GM23248 (cell line): ENCODE measurements at regions not wholly inside any gene's neighbourhood (a gene's known extent, or its start where the extent isn't known, plus 50 kb on each side); places are given as distances from the start of the nearest gene placed in this dataset.

ENCODE experiments used
- DNase-seq: peaks from one replicate; pipeline ENCODE4 v3.0.0-alpha.2; 2015
- H2AFZ ChIP-seq: fragments of 200-600 bp; sonication (generic); 2 replicates; pipeline ENCODE4 v1.6.1; 2016; ENCODE audit warnings: antibody characterized with exemption
- H3F3A ChIP-seq: fragments of 200-600 bp; sonication (generic); 2 replicates; pipeline ENCODE4 v1.6.1; 2016; ENCODE audit warnings: mild to moderate bottlenecking, antibody characterized with exemption, mixed run types; ENCODE audit not compliant: insufficient read depth
- H3K27ac ChIP-seq: fragments of 200-600 bp; sonication (generic); 2 replicates; pipeline ENCODE4 v1.5.1; 2016; ENCODE audit warnings: mild to moderate bottlenecking
- H3K27me3 ChIP-seq: fragments of 200-600 bp; sonication (generic); replicated peaks from 2 replicates; pipeline ENCODE4 v1.6.1; 2016; ENCODE audit warnings: mild to moderate bottlenecking; ENCODE audit not compliant: insufficient read depth
- H3K36me3 ChIP-seq: fragments of 200-600 bp; sonication (generic); 2 replicates; pipeline ENCODE4 v1.6.1; 2016; ENCODE audit warnings: low read depth, mild to moderate bottlenecking
- H3K4me1 ChIP-seq: fragments of 200-600 bp; sonication (generic); 2 replicates; pipeline ENCODE4 v1.6.1; 2016; ENCODE audit warnings: mild to moderate bottlenecking; ENCODE audit not compliant: insufficient read depth
- H3K4me2 ChIP-seq: fragments of 200-600 bp; sonication (generic); one replicate; pipeline ENCODE4 v1.6.1; 2016; ENCODE audit warnings: mild to moderate bottlenecking; ENCODE audit not compliant: unreplicated experiment
- H3K4me3 ChIP-seq: fragments of 200-600 bp; sonication (generic); 2 replicates; pipeline ENCODE4 v1.5.1; 2016; ENCODE audit warnings: mild to moderate bottlenecking
- H3K79me2 ChIP-seq: fragments of 200-600 bp; sonication (generic); 2 replicates; pipeline ENCODE4 v1.6.1; 2016; ENCODE audit warnings: mild to moderate bottlenecking; ENCODE audit not compliant: insufficient read depth
- H3K9ac ChIP-seq: fragments of 200-600 bp; sonication (generic); 2 replicates; pipeline ENCODE4 v1.6.1; 2016; ENCODE audit warnings: mild to moderate bottlenecking
- H3K9me2 ChIP-seq: fragments of 200-600 bp; sonication (generic); 2 replicates; pipeline ENCODE4 v1.6.1; 2016; ENCODE audit warnings: mixed run types, mild to moderate bottlenecking, moderate library complexity; ENCODE audit not compliant: insufficient read depth
- H3K9me3 ChIP-seq: fragments of 200-600 bp; sonication (generic); one replicate; pipeline ENCODE4 v1.6.1; 2017; ENCODE audit warnings: low read depth
- H4K20me1 ChIP-seq: fragments of 200-600 bp; sonication (generic); 2 replicates; pipeline ENCODE4 v1.6.0; 2016; ENCODE audit not compliant: insufficient read depth
- EZH2 ChIP-seq: fragments of 200-600 bp; sonication (generic); IDR thresholded peaks from 2 replicates; pipeline ENCODE4 v1.6.1; 2018; ENCODE audit warnings: antibody characterized with exemption, mild to moderate bottlenecking; ENCODE audit not compliant: insufficient read depth, poor library complexity, severe bottlenecking
- EZH2phosphoT487 ChIP-seq: fragments of 200-600 bp; sonication (generic); IDR thresholded peaks from 2 replicates; pipeline ENCODE4 v1.6.1; 2018; ENCODE audit warnings: antibody characterized with exemption, moderate library complexity, mild to moderate bottlenecking, low read depth; ENCODE audit not compliant: insufficient read depth
- WGBS, 2 experiments: methylation state at CpG; one replicate each; pipeline ENCODE4 v1.1.6; 2015 to 2017; ENCODE audit warnings: low lambda C conversion rate in 2 of 2, low coverage in 1 of 2; ENCODE audit errors: missing lambda C conversion rate in 2 of 2; 5-methylcytosine and 5-hydroxymethylcytosine counted together
- in situ Hi-C: fragments of 300-500 bp; cut with MboI; formaldehyde crosslinking; loops from 2 replicates; pipeline ENCODE4 v1.15.0; 2020

DNA sequence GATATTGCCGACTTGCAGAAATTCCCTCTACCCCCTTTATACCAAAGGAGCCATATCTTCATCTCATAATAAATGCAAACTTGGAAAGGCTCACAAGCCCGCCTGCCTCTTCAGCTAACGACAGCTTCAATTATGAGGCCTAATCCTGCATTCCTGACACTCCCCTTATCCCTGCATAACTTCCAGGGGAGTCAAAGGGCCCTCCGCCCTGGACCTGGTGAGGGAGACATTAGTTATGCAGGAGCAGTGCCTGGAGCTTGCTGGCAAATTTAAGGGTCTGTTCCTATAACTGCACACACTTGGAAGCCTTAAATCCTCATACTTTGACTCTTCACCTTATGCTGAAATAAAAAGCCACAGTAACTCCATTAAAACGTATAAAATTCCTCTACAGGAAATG, 617.9 kb downstream of the BNC2 start:
- no peak for TF ChIP-seq EZH2
- TF ChIP-seq EZH2phosphoT487 = no peak
- no peaks in the 10 kb centered on the region for H3K79me2 ChIP-seq
- H3K4me1 ChIP-seq = peaks cover 9% of the 10 kb centered on the region
- H3K4me3 ChIP-seq = no peak overlapping the region
- H3K36me3 ChIP-seq = no peaks in the 10 kb centered on the region
- no peaks in the 10 kb centered on the region for H4K20me1 ChIP-seq
- DNase-seq = no peak
- H3K27me3 ChIP-seq = no peaks in the 10 kb centered on the region
- H3F3A ChIP-seq = peaks cover 6% of the 10 kb centered on the region; the same call in 1 of the 2 replicates
- H3K9ac ChIP-seq = no peak overlapping the region
- H3K4me2 ChIP-seq = no peak overlapping the region
- no peaks in the 10 kb centered on the region for H3K9me3 ChIP-seq
- in situ Hi-C loops = no loop called here
- 70 to 75% methylated on average over 5 of the region's 5 CpGs for WGBS, 2 experiments
- H3K27ac ChIP-seq = no peak overlapping the region
- no peak overlapping the region for H2AFZ ChIP-seq
- no peaks in the 10 kb centered on the region for H3K9me2 ChIP-seq

DNA sequence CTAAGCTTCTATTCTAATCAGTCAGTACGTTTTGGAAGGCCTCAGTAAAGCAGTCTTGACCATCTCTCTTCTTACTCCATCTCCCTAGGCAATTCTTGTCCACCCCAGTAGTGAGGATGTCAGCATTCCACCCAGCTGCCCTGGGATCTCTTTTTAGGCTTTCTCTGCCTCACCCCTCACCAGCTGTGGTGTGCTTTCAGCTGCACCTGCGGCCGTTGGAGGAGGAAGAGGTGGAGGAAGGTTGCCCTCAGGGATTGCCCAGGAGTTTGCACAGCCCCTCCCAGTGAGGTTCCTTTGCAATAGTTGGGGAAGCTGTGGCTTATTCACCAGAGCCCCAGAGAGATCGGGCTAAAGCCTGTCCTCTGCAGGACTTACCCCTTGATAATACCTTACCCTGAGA, 615.8 kb downstream of the BNC2 start:
- no peaks in the 10 kb centered on the region for H4K20me1 ChIP-seq
- TF ChIP-seq EZH2phosphoT487 = no peak
- TF ChIP-seq EZH2 = no peak
- no peak for DNase-seq
- no peaks in the 10 kb centered on the region for H3F3A ChIP-seq
- no peaks in the 10 kb centered on the region for H3K9me2 ChIP-seq
- no peaks in the 10 kb centered on the region for H3K36me3 ChIP-seq
- H3K4me2 ChIP-seq = no peak overlapping the region
- no peaks in the 10 kb centered on the region for H3K4me1 ChIP-seq
- H3K9me3 ChIP-seq = no peaks in the 10 kb centered on the region
- no peak overlapping the region for H3K9ac ChIP-seq
- no peaks in the 10 kb centered on the region for H3K27me3 ChIP-seq
- H3K79me2 ChIP-seq = no peaks in the 10 kb centered on the region
- 94 to 96% methylated on average over 4 of the region's 4 CpGs for WGBS, 2 experiments
- no peak overlapping the region for H3K4me3 ChIP-seq
- H3K27ac ChIP-seq = no peak overlapping the region
- in situ Hi-C loops = no loop called here
- no peak overlapping the region for H2AFZ ChIP-seq

DNA sequence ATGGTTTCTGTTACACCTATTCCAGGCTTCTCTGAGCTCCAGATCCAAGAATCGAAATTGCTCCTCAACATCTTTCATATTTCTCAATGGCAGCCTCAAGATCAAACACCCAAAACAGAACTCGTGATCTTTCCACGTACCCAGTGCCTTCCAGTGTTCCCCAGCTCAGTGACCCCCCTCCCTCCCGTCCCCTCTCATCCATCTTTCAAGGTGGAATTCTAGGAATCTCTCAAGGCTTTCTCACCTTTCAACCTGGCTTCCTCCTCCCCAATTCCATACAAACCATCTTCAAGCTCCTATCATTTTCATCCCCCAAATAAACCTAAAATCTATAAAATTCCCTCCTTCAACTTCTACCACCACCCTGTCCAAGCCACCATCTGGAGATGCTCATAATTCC, 615.3 kb downstream of the BNC2 start:
- no peaks in the 10 kb centered on the region for H3K79me2 ChIP-seq
- H3K4me1 ChIP-seq = no peaks in the 10 kb centered on the region
- no peaks in the 10 kb centered on the region for H4K20me1 ChIP-seq
- TF ChIP-seq EZH2 (no peak), EZH2phosphoT487 (no peak)
- in situ Hi-C loops = no loop called here
- H3K27me3 ChIP-seq = no peaks in the 10 kb centered on the region
- H3K9me2 ChIP-seq = no peaks in the 10 kb centered on the region
- no peaks in the 10 kb centered on the region for H3F3A ChIP-seq
- H2AFZ ChIP-seq = no peak overlapping the region
- WGBS, 2 experiments = 73 to 81% methylated on average over 4 of the region's 4 CpGs
- H3K4me3 ChIP-seq = no peak overlapping the region
- no peak for DNase-seq
- H3K27ac ChIP-seq = no peak overlapping the region
- H3K36me3 ChIP-seq = no peaks in the 10 kb centered on the region
- no peak overlapping the region for H3K4me2 ChIP-seq
- no peak overlapping the region for H3K9ac ChIP-seq
- no peaks in the 10 kb centered on the region for H3K9me3 ChIP-seq

DNA sequence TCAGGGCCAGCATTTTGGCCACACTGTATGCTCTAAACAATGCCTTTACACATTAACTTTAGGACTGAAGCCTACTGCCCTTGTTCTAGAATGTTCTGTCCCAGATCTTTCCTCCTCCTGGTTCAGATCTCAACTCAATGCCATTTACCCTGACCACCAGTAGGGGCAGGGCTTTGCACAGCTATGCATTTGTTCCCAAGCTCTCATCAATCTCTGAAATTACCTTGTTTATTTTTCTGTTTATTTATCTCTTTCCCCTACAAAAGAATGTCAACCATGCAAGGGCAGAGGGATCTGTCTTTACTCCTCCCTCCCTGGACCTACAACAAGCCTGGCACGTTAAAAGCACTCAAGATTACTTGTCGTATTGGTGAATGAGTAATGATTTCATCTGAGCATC, 612.9 kb downstream of the BNC2 start:
- Histone ChIP-seq H2AFZ (no peak overlapping the region), H3K4me3 (no peak overlapping the region), H3K9me2 (no peaks in the 10 kb centered on the region), H3K9ac (no peak overlapping the region), H3F3A (no peaks in the 10 kb centered on the region), H3K4me2 (no peak overlapping the region), H3K4me1 (no peaks in the 10 kb centered on the region), H3K27me3 (no peaks in the 10 kb centered on the region), H4K20me1 (no peaks in the 10 kb centered on the region), H3K27ac (no peak overlapping the region), H3K36me3 (no peaks in the 10 kb centered on the region), H3K9me3 (no peaks in the 10 kb centered on the region), H3K79me2 (no peaks in the 10 kb centered on the region)
- WGBS, 2 experiments = 96 to 100% methylated on average over 2 of the region's 2 CpGs
- TF ChIP-seq EZH2phosphoT487 (no peak), EZH2 (no peak)
- in situ Hi-C loops = no loop called here
- peak; percentile 49 for DNase-seq

DNA sequence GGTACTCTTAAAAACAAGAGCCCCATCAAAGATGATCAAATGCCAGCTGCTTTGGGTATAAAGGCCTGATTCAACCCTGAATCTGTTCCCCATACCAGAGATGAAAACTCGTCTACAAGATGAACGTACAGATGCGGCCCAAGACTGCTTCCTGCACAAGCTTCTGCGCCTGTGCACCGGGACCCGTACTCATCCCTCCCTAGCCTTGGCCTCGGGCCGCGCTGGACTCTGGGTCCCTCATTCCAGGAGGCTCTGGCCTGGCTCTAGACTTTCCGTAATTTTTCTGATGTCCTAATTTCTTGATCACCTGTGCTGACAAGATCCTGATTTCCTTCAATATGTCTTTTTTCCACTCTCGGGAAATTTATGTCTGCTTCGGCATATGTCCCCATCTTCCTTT, 612.3 kb downstream of the BNC2 start:
- H4K20me1 ChIP-seq = no peaks in the 10 kb centered on the region
- no peaks in the 10 kb centered on the region for H3F3A ChIP-seq
- no peak overlapping the region for H3K27ac ChIP-seq
- no peaks in the 10 kb centered on the region for H3K79me2 ChIP-seq
- in situ Hi-C loops = no loop called here
- TF ChIP-seq EZH2 = no peak
- TF ChIP-seq EZH2phosphoT487 = no peak
- no peak overlapping the region for H3K4me2 ChIP-seq
- no peaks in the 10 kb centered on the region for H3K27me3 ChIP-seq
- H3K9me2 ChIP-seq = no peaks in the 10 kb centered on the region
- H3K4me1 ChIP-seq = no peaks in the 10 kb centered on the region
- WGBS, 2 experiments = 95 to 96% methylated on average over 12 of the region's 12 CpGs
- no peaks in the 10 kb centered on the region for H3K36me3 ChIP-seq
- no peak overlapping the region for H3K9ac ChIP-seq
- H3K4me3 ChIP-seq = no peak overlapping the region
- DNase-seq = no peak
- H3K9me3 ChIP-seq = no peaks in the 10 kb centered on the region
- H2AFZ ChIP-seq = no peak overlapping the region
